Astrocyte (in vitro differentiated cells and primary cell): ENCODE measurements at regions not wholly inside any gene's neighbourhood (a gene's known extent, or its start where the extent isn't known, plus 50 kb on each side); places are given as distances from the start of the nearest gene placed in this dataset.

Source experiments
- DNase-seq: peaks from one replicate; pipeline ENCODE4 v3.0.0-alpha.2; 2010; ENCODE audit warnings: low read depth
- FAIRE-seq: peaks from 2 replicates; lab custom pipeline; 2011; peaks lifted over from hg19 to GRCh38; lab: Jason Lieb, UNC
- H2AFZ ChIP-seq: 2 replicates; pipeline ENCODE4 v1.6.0; 2012; ENCODE audit warnings: low read depth, low read length, inconsistent platforms
- H3K27ac ChIP-seq: 2 replicates; pipeline ENCODE4 v1.5.1; 2011; ENCODE audit warnings: low read depth, low read length, inconsistent platforms
- H3K27me3 ChIP-seq: 2 replicates; pipeline ENCODE4 v1.6.0; 2011; ENCODE audit warnings: low read length, inconsistent platforms; ENCODE audit not compliant: insufficient read depth
- H3K36me3 ChIP-seq: 2 replicates; pipeline ENCODE4 v1.5.1; 2011; ENCODE audit warnings: low read length, inconsistent platforms; ENCODE audit not compliant: insufficient read depth
- H3K4me1 ChIP-seq: 2 replicates; pipeline ENCODE4 v1.5.1; 2011; ENCODE audit warnings: low read length, inconsistent platforms; ENCODE audit not compliant: insufficient read depth
- H3K4me2 ChIP-seq: 2 replicates; pipeline ENCODE4 v1.6.0; 2012; ENCODE audit warnings: low read length, inconsistent platforms
- H3K4me3 ChIP-seq: 2 replicates; pipeline ENCODE4 v1.5.1; 2011; ENCODE audit warnings: low read depth, mild to moderate bottlenecking, low read length, inconsistent platforms; ENCODE audit not compliant: insufficient read depth
- H3K79me2 ChIP-seq: 2 replicates; pipeline ENCODE4 v1.6.0; 2012; ENCODE audit warnings: mild to moderate bottlenecking, low read length, inconsistent platforms; ENCODE audit not compliant: insufficient read depth
- H3K9ac ChIP-seq: 2 replicates; pipeline ENCODE4 v1.6.0; 2012; ENCODE audit warnings: mild to moderate bottlenecking, low read length, inconsistent platforms
- H3K9me3 ChIP-seq: 2 replicates; pipeline ENCODE4 v1.5.1; 2012; ENCODE audit warnings: low read depth, mild to moderate bottlenecking, low read length, inconsistent platforms; ENCODE audit not compliant: insufficient read depth
- H4K20me1 ChIP-seq: 2 replicates; pipeline ENCODE4 v1.6.0; 2012; ENCODE audit warnings: low read length, inconsistent platforms; ENCODE audit not compliant: insufficient read depth
- H3K27ac Mint-ChIP-seq: one replicate; pipeline ENCODE4 v1.8.0; 2021; ENCODE audit warnings: mild to moderate bottlenecking, mixed read lengths; ENCODE audit not compliant: unreplicated experiment
- H3K27me3 Mint-ChIP-seq: one replicate; pipeline ENCODE4 v1.8.0; 2021; ENCODE audit warnings: low read depth, mixed read lengths; ENCODE audit not compliant: unreplicated experiment
- H3K36me3 Mint-ChIP-seq: one replicate; pipeline ENCODE4 v1.8.0; 2021; ENCODE audit warnings: low read depth, mixed read lengths; ENCODE audit not compliant: unreplicated experiment
- H3K4me1 Mint-ChIP-seq: one replicate; pipeline ENCODE4 v1.8.0; 2021; ENCODE audit warnings: low read depth, mixed read lengths; ENCODE audit not compliant: unreplicated experiment
- H3K4me3 Mint-ChIP-seq: one replicate; pipeline ENCODE4 v1.8.0; 2021; ENCODE audit warnings: mild to moderate bottlenecking, moderate library complexity, mixed read lengths; ENCODE audit not compliant: unreplicated experiment
- H3K9me3 Mint-ChIP-seq: one replicate; pipeline ENCODE4 v1.8.0; 2021; ENCODE audit warnings: mild to moderate bottlenecking, mixed read lengths; ENCODE audit not compliant: unreplicated experiment
- EZH2 ChIP-seq: IDR thresholded peaks from 2 replicates; pipeline ENCODE4 v1.6.1; 2012; ENCODE audit warnings: mild to moderate bottlenecking, low read length, inconsistent platforms; ENCODE audit not compliant: insufficient read depth
- TF ChIP-seq, protein P1 (sequence below): IDR thresholded peaks from 2 replicates; pipeline ENCODE4 v1.5.1; 2011; ENCODE audit warnings: low read depth, mild to moderate bottlenecking, inconsistent platforms, low read length, moderate library complexity; ENCODE audit not compliant: insufficient read depth

DNA sequence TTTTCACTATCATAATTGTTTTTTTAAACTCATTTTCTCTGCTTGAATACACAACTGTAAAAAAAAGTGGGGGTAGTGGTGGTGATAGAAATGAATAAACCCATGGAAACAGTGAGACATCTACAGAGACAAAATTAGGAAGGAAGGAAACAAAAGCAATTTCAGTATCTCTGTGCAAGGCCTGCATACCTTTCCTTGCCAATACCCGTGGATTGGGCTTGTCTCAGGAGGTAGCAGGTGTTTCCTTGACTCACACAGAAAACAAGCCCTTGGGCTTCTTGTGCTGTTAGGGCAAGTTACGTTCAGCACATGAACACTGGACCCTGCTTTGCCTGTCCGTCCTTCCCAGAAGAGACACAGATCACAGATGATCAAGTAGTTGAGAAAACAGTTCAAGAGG is 372.2 kb downstream of the ZSWIM6 start:
- Mint-ChIP-seq H3K27ac (no peak overlapping the region), H3K4me3 (no peak overlapping the region), H3K36me3 (no peaks in the 10 kb centered on the region), H3K27me3 (peaks cover under 1% of the 10 kb centered on the region), H3K4me1 (peaks cover 21% of the 10 kb centered on the region), H3K9me3 (peaks cover 4% of the 10 kb centered on the region)
- H3K4me2 ChIP-seq, result no peak overlapping the region
- H2AFZ ChIP-seq, result no peak overlapping the region
- no peak overlapping the region for H3K27ac ChIP-seq
- H3K4me3 ChIP-seq, result no peak overlapping the region
- no peaks in the 10 kb centered on the region for H3K27me3 ChIP-seq
- FAIRE-seq (no peak), DNase-seq (no peak)
- no peaks in the 10 kb centered on the region for H3K4me1 ChIP-seq
- no peaks in the 10 kb centered on the region for H3K36me3 ChIP-seq
- H4K20me1 ChIP-seq, result no peaks in the 10 kb centered on the region
- H3K9me3 ChIP-seq, result no peaks in the 10 kb centered on the region
- TF ChIP-seq, protein P1, sequence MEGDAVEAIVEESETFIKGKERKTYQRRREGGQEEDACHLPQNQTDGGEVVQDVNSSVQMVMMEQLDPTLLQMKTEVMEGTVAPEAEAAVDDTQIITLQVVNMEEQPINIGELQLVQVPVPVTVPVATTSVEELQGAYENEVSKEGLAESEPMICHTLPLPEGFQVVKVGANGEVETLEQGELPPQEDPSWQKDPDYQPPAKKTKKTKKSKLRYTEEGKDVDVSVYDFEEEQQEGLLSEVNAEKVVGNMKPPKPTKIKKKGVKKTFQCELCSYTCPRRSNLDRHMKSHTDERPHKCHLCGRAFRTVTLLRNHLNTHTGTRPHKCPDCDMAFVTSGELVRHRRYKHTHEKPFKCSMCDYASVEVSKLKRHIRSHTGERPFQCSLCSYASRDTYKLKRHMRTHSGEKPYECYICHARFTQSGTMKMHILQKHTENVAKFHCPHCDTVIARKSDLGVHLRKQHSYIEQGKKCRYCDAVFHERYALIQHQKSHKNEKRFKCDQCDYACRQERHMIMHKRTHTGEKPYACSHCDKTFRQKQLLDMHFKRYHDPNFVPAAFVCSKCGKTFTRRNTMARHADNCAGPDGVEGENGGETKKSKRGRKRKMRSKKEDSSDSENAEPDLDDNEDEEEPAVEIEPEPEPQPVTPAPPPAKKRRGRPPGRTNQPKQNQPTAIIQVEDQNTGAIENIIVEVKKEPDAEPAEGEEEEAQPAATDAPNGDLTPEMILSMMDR, result no peak
- no peak for TF ChIP-seq EZH2
- H3K9ac ChIP-seq, result no peak overlapping the region
- H3K79me2 ChIP-seq, result no peaks in the 10 kb centered on the region

DNA sequence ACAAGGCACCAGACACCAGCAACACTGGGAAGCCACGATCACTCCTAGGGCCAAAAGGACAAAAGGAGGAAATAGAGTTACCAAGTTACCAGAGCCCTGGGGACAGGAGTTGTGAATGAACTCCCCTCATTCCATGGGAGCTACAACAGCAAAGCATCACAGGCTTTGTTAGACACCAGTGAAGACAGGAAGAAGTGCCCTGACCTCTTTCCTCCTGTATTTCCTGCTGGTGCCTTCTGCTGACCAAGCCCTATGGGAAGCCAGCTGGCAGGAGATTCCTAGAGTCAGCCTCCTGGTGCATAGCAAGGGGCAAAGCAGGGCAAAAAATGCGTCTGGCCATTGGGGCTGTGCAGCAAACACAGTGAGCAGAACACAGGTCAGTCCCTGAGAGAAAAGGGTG is 374.7 kb downstream of the ZSWIM6 start:
- Histone ChIP-seq H3K4me2 (no peak overlapping the region), H3K4me3 (no peak overlapping the region), H3K79me2 (no peaks in the 10 kb centered on the region), H3K36me3 (no peaks in the 10 kb centered on the region), H3K4me1 (no peaks in the 10 kb centered on the region), H3K27me3 (no peaks in the 10 kb centered on the region), H3K9ac (no peak overlapping the region), H4K20me1 (no peaks in the 10 kb centered on the region), H3K27ac (no peak overlapping the region), H3K9me3 (no peaks in the 10 kb centered on the region), H2AFZ (no peak overlapping the region)
- Mint-ChIP-seq H3K4me1 (peaks cover 20% of the 10 kb centered on the region), H3K27ac (no peak overlapping the region), H3K9me3 (peaks cover 7% of the 10 kb centered on the region), H3K4me3 (no peak overlapping the region), H3K27me3 (no peaks in the 10 kb centered on the region), H3K36me3 (no peaks in the 10 kb centered on the region)
- TF ChIP-seq, protein P1, result no peak
- TF ChIP-seq EZH2, result no peak
- DNase-seq (no peak), FAIRE-seq (no peak)

DNA sequence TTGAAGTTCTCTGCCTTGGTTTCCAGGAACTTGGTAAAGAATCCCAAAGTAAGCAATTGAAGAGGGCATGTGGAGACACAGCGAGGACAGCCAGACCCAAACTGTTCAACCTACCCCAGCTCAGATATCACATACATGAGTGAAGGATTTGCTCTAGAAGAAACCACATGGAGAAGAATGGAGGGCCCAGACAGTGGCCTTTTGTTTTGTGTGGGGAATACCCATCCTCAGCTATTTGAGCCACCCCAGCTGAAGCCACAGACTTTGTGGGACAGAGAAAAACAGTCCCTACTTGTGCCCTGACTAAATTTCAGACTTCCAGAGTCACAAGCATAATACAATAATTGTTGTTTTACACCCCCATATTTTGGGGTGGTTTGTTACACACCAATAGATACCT is 387.1 kb downstream of the ZSWIM6 start:
- H3K4me3 ChIP-seq, result no peak overlapping the region
- peaks cover 1% of the 10 kb centered on the region for H3K27me3 Mint-ChIP-seq
- no peak overlapping the region for H3K4me2 ChIP-seq
- H2AFZ ChIP-seq, result no peak overlapping the region
- H3K9ac ChIP-seq, result no peak overlapping the region
- H3K4me1 Mint-ChIP-seq, result no peaks in the 10 kb centered on the region
- no peaks in the 10 kb centered on the region for H3K27me3 ChIP-seq
- no peaks in the 10 kb centered on the region for H3K4me1 ChIP-seq
- H3K79me2 ChIP-seq, result no peaks in the 10 kb centered on the region
- no peaks in the 10 kb centered on the region for H3K36me3 Mint-ChIP-seq
- FAIRE-seq (no peak), DNase-seq (no peak)
- no peak overlapping the region for H3K4me3 Mint-ChIP-seq
- H3K9me3 ChIP-seq, result no peaks in the 10 kb centered on the region
- no peaks in the 10 kb centered on the region for H4K20me1 ChIP-seq
- no peaks in the 10 kb centered on the region for H3K36me3 ChIP-seq
- peaks cover 2% of the 10 kb centered on the region for H3K9me3 Mint-ChIP-seq
- no peak for TF ChIP-seq EZH2
- TF ChIP-seq, protein P1, result no peak
- no peak overlapping the region for H3K27ac ChIP-seq
- no peak overlapping the region for H3K27ac Mint-ChIP-seq
